GM21526 (cell line): ENCODE measurements at regions not wholly inside any gene's neighbourhood (a gene's known extent, or its start where the extent isn't known, plus 50 kb on each side); places are given as distances from the start of the nearest gene placed in this dataset.
"Not testable (repeated sequence)": the region's sequence is repeated elsewhere in the genome, so short reads cannot be mapped to it uniquely, and the experiment has no call there.

Source experiments
- ATAC-seq: cut with Tn5 transposase; IDR thresholded peaks from one replicate; pipeline ENCODE4 v1.9.1; 2021; ENCODE audit warnings: moderate library complexity; ENCODE audit not compliant: unreplicated experiment, low FRiP score

GRCh38 chrX:121831601-121832000 is 784.2 kb downstream of the GLUD2 start:
- ATAC-seq: no peak

GRCh38 chrX:121832446-121832845 is 785.0 kb downstream of the GLUD2 start:
- no peak for ATAC-seq

GRCh38 chrX:121836000-121836399 is 788.6 kb downstream of the GLUD2 start:
- ATAC-seq: no peak

GRCh38 chrX:121851033-121851432 is 803.6 kb downstream of the GLUD2 start:
- no peak for ATAC-seq

GRCh38 chrX:121853762-121854613 is 806.6 kb downstream of the GLUD2 start:
- no peak for ATAC-seq

GRCh38 chrX:121854614-121854911 is 807.2 kb downstream of the GLUD2 start:
- no peak for ATAC-seq

GRCh38 chrX:121858867-121859647 is 811.6 kb downstream of the GLUD2 start:
- ATAC-seq: no peak

- ATAC-seq: no peak
These were observed 816.6 kb downstream of the GLUD2 start for GRCh38 chrX:121863976-121864375.

- ATAC-seq: no peak
These were observed 817.2 kb downstream of the GLUD2 start for GRCh38 chrX:121864561-121864960.

GRCh38 chrX:121869876-121870477 is 822.6 kb downstream of the GLUD2 start:
- ATAC-seq: no peak

- no peak for ATAC-seq
These were observed 823.7 kb downstream of the GLUD2 start for GRCh38 chrX:121871122-121871521.

GRCh38 chrX:121876305-121876704 is 828.9 kb downstream of the GLUD2 start:
- no peak for ATAC-seq

- ATAC-seq: not testable (repeated sequence)
These were observed 829.9 kb downstream of the GLUD2 start for GRCh38 chrX:121877337-121877736.

GRCh38 chrX:121886557-121886956 is 839.1 kb downstream of the GLUD2 start:
- ATAC-seq: no peak

GRCh38 chrX:121894756-121895155 is 847.3 kb downstream of the GLUD2 start:
- ATAC-seq: no peak

- ATAC-seq: no peak
These were observed 855.1 kb downstream of the GLUD2 start for GRCh38 chrX:121902463-121902862.

- ATAC-seq: no peak
These were observed 856.6 kb downstream of the GLUD2 start for GRCh38 chrX:121903961-121904360.

- no peak for ATAC-seq
These were observed 873.8 kb downstream of the GLUD2 start for GRCh38 chrX:121921258-121921657.

- ATAC-seq: no peak
These were observed 884.2 kb downstream of the GLUD2 start for GRCh38 chrX:121931567-121931966.

- ATAC-seq: no peak
These were observed 885.3 kb downstream of the GLUD2 start for GRCh38 chrX:121932688-121933087.

- no peak for ATAC-seq
These were observed 901.8 kb downstream of the GLUD2 start for GRCh38 chrX:121949041-121949760.
